Amniotic epithelial cell (primary cell): ENCODE measurements at regions not wholly inside any gene's neighbourhood (a gene's known extent, or its start where the extent isn't known, plus 50 kb on each side); places are given as distances from the start of the nearest gene placed in this dataset.
"Not testable (repeated sequence)": the region's sequence is repeated elsewhere in the genome, so short reads cannot be mapped to it uniquely, and the experiment has no call there.

ENCODE experiments used
- DNase-seq: peaks from one replicate; pipeline ENCODE4 v3.0.0-alpha.2; 2010; ENCODE audit warnings: low read depth

DNA sequence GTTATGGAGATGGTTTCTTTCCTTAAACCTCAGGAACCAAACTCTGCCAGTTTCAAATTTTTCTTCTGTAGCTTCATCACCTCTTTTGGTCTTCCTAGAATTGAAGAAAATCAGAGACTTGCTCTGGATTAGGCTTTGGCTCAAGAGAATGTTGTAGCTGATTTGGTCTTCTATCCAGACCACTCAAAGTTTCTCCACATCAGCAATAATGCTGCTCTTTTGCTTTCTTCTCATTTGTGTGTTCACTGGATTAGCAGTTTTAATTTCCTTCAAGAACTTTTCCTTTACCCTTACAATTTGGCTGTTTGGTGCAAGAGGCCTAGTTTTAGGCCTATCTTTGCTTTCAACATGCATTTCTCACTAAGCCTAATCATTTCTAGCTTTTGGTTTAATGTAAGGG lies 78.1 kb upstream of the PLCB4 start:
- DNase-seq = no peak

DNA sequence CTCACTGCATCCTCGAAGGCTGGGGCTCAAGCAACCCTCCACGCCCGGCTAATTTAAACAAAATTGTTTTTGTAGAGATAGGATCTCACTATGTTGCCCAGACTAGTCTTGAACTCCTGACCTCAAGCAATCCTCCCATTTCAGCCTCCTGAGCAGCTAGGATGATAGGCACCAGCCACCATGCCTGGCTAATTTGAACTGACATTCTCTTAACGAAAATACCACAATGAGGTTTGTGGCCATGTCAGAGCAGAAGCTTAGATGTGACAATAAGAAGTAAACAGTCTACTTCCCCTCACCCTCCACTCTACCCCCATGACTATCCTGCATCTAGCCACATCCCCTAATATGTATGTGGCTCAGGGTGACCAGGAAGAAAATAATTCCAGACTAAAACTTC lies 74.8 kb upstream of the PLCB4 start:
- no peak for DNase-seq

DNA sequence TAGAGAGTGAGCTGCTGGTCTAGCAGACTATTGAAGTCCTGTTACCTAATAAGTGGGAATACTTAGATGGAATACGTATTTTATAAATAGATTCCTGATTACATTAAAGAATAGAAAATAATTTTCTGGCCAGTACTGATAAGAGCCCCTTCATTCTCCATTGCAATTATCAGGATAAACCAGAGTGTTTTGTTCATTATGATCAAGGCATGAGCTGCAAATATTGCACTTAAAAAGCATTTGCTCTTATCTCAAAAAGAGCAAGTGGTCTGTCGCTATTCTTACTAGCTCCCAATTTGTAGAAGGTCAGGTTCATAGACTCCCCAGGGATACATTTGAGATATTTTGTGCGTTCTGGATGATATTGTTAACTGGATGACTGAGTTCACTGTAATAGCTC lies 73.1 kb upstream of the PLCB4 start:
- DNase-seq = no peak

DNA sequence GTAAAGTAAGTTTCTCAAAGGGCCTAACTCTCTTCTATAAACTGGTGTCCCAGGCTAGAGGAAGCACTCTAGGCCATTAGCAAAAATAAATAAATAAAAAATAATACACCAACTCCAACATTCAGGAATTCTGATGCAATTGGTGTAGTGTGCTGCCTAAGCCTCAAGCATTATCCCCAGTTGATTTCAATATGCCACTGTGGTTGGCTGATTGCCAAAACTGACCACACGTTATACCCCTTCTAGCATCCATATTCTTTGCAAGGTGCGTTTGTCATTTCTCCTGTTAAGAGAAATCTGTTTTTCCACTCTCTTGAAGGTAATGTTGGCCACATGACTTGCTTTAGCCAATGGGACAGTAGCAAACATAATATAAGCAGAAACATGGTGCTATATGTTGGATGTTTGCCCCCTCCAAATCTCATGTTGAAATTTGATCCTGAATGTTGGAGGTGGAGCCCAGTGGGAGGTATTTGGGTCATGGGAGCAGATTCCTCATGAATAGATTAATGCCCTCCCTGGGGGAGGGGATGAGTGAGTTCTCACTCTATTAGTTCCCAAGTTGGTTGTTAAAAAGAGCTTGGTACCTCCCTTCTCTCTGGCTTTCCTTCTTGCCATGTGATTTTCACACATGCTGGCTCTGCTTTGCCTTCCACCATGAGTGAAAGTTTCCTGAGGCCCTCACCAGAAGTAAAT lies 71.9 kb upstream of the PLCB4 start:
- no peak for DNase-seq

DNA sequence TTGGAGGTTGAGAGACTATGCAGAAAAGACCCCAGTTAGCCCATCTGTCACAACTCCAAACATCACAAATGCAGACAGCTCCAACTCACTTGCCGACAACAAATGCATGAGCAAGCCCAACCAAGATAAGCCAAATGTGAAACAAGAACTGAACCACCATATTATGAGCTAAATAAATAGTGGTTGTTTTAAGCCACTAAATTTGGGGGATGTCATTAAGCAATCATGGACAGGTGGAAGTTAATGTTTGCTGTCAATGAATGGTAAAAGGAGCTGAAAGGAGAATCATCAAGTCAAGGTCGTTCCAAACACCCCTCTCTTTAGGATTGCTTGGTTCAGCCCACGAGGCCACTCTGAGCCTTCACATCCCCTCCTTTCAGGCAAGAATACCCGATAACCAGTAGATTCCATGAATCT lies 71.2 kb upstream of the PLCB4 start:
- no peak for DNase-seq

DNA sequence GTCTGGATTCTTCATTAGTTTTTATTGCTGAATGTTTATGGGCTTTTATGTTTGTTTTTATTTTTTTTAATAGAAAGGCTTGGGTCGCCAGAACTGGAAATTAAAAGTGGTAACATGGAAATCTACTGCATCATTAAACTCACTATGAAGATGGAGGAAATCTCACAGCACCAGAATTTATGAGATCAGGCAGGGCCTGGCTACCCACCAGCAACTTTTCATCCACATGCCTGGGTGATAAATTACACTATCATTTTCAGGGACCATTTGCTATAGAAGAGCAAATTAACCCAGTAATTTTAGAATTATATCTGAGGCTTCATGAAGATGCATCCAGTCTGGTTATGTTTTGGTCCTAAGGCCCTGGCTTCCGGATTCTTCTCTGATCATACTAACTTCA lies 57.8 kb upstream of the PLCB4 start:
- DNase-seq = no peak

DNA sequence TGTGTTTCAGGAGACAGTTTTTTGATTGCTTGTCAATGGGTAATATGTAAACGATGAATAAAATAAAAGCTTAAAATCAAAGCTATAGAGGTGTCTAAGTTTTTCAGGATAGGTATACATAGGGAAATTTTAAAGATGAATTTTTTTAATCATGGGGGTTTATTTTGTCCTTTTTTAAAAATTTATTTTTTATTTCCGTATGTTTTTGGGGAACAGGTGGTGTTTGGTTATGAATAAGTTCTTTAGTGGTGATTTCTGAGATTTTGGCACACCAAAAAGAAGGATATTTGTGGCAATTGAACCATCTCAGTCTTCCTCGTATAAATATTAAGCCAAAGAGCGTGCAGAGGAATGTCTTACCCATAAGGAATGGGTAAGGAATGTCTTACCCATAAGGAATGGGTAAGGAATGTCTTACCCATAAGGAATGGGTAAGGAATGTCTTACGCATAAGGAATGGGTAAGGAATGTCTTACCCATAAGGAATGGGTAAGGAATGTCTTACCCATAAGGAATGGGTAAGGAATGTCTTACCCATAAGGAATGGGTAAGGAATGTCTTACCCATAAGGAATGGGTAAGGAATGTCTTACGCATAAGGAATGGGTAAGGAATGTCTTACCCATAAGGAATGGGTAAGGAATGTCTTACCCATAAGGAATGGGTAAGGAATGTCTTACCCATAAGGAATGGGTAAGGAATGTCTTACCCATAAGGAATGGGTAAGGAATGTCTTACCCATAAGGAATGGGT lies 53.5 kb upstream of the PLCB4 start:
- DNase-seq = not testable (repeated sequence)

DNA sequence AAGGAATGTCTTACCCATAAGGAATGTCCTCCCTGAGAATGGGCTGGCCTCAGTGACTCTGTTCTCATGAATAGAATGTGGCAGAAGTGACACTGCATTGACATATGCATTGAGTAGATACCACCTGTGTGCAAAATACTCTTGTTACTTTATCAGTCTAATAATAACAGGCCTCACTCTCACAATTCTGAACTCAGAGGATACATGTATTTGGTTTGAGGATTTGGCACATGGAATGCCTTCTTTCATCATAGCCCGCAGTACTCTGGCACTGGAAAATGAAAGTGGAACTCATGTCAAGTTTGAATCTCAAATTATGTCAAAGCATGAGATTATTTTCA lies 52.9 kb upstream of the PLCB4 start:
- peak; percentile 14 for DNase-seq

DNA sequence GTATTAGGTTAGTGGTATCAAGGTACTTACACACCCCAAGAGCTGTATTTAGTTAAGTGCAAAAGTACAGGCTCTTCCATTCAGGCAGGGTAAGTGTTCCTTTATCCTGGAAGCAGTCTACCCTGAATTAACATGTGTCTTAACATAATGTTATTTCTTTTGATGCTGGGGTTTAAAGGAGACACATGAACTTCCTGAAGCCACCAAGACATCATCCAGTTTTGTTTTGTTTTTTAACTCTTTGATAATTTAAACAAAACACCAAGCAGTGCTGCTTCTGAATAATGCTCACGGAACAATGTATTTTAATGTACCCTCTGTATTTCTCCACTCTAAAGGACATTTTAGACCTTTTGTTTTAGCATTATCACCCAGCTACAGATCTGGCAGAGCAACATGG lies 50.5 kb upstream of the PLCB4 start:
- no peak for DNase-seq
